Epithelial cell of proximal tubule (primary cell): ENCODE measurements at regions not wholly inside any gene's neighbourhood (a gene's known extent, or its start where the extent isn't known, plus 50 kb on each side); places are given as distances from the start of the nearest gene placed in this dataset.

Source experiments
- DNase-seq: peaks from one replicate; pipeline ENCODE4 v3.0.0-alpha.2; 2011; ENCODE audit warnings: low read depth
- H3K4me3 ChIP-seq: 2 replicates; pipeline ENCODE4 v1.5.1; 2011; ENCODE audit warnings: low read depth, mild to moderate bottlenecking, low read length
- CTCF ChIP-seq: conservative IDR thresholded peaks from 2 replicates; pipeline ENCODE4 v1.5.1; 2012; ENCODE audit warnings: low read depth, mild to moderate bottlenecking, low read length

- TF ChIP-seq CTCF, result no peak
- DNase-seq, result no peak
- H3K4me3 ChIP-seq, result no peak overlapping the region
Measured at GRCh38 chr2:58299123-58299522, 58.0 kb upstream of the FANCL start.

GRCh38 chr2:58293056-58293455 lies 51.9 kb upstream of the FANCL start:
- TF ChIP-seq CTCF, result no peak
- no peak for DNase-seq

GRCh38 chr2:58291726-58292438 lies 50.8 kb upstream of the FANCL start:
- no peak for TF ChIP-seq CTCF
- DNase-seq, result no peak
- H3K4me3 ChIP-seq, result no peak overlapping the region

More at GRCh38 chr2:58293056-58293455, 51.9 kb upstream of the FANCL start:
- no peak overlapping the region for H3K4me3 ChIP-seq
